GM12874 (cell line): ENCODE measurements at regions not wholly inside any gene's neighbourhood (a gene's known extent, or its start where the extent isn't known, plus 50 kb on each side); places are given as distances from the start of the nearest gene placed in this dataset.

ENCODE experiments used
- CTCF ChIP-seq: IDR thresholded peaks from 2 replicates; pipeline ENCODE4 v1.5.1; 2011; ENCODE audit warnings: low read depth, mild to moderate bottlenecking, control low read depth, low read length, moderate library complexity; ENCODE audit not compliant: insufficient read depth

- no peak for TF ChIP-seq CTCF
Measured at GRCh38 chr18:53739700-53740099, 484.8 kb downstream of the MBD2 start.

GRCh38 chr18:53735526-53735925 is 488.9 kb downstream of the MBD2 start:
- no peak for TF ChIP-seq CTCF

- no peak for TF ChIP-seq CTCF
Measured at GRCh38 chr18:53715243-53715853, 509.1 kb downstream of the MBD2 start.

GRCh38 chr18:53710080-53710479 is 514.4 kb downstream of the MBD2 start:
- no peak for TF ChIP-seq CTCF

GRCh38 chr18:53702480-53702879 is 522.0 kb downstream of the MBD2 start:
- no peak for TF ChIP-seq CTCF

GRCh38 chr18:53701697-53702096 is 522.8 kb downstream of the MBD2 start:
- no peak for TF ChIP-seq CTCF

GRCh38 chr18:53698907-53699306 is 525.6 kb downstream of the MBD2 start:
- TF ChIP-seq CTCF: peak; percentile 23; the same call in 1 of the 2 replicates
